RWPE2 (cell line): ENCODE measurements at regions not wholly inside any gene's neighbourhood (a gene's known extent, or its start where the extent isn't known, plus 50 kb on each side); places are given as distances from the start of the nearest gene placed in this dataset.
"Not testable (repeated sequence)": the region's sequence is repeated elsewhere in the genome, so short reads cannot be mapped to it uniquely, and the experiment has no call there.

Source experiments
- ATAC-seq: fragments of 200-7000 bp; cut with Tn5 transposase; 3 replicates; pipeline ENCODE4 v1.9.1; 2021; ENCODE audit warnings: low read depth
- DNase-seq: peaks from one replicate; pipeline ENCODE4 v3.0.0-alpha.2; 2020; ENCODE audit warnings: low spot score
- H3K27ac ChIP-seq: fragments of 450-650 bp; 2 replicates; pipeline ENCODE4 v1.5.1; 2017; ENCODE audit warnings: mild to moderate bottlenecking; ENCODE audit not compliant: poor library complexity, severe bottlenecking
- H3K27me3 ChIP-seq: fragments of 250-450 bp; sonication (Bioruptor Pico); 2 replicates; pipeline ENCODE4 v1.5.1; 2021; ENCODE audit warnings: mild to moderate bottlenecking, moderate library complexity; ENCODE audit not compliant: insufficient read depth, poor library complexity, severe bottlenecking
- H3K36me3 ChIP-seq: fragments of 250-450 bp; sonication (Bioruptor Pico); 2 replicates; pipeline ENCODE4 v1.5.1; 2020; ENCODE audit warnings: low read depth, mild to moderate bottlenecking, moderate library complexity
- H3K4me1 ChIP-seq: fragments of 250-450 bp; sonication (Bioruptor Pico); 2 replicates; pipeline ENCODE4 v1.5.1; 2021; ENCODE audit warnings: mild to moderate bottlenecking, moderate library complexity; ENCODE audit not compliant: insufficient read depth, poor library complexity, severe bottlenecking
- H3K4me3 ChIP-seq: fragments of 250-450 bp; sonication (Bioruptor Pico); 2 replicates; pipeline ENCODE4 v1.5.1; 2021; ENCODE audit warnings: mild to moderate bottlenecking, moderate library complexity; ENCODE audit not compliant: severe bottlenecking
- H3K9me3 ChIP-seq: fragments of 250-450 bp; sonication (Bioruptor Pico); 2 replicates; pipeline ENCODE4 v1.5.1; 2021; ENCODE audit warnings: mild to moderate bottlenecking, moderate library complexity; ENCODE audit not compliant: severe bottlenecking
- TF ChIP-seq, protein P1 (sequence below): fragments of 450-650 bp; IDR thresholded peaks from one replicate; pipeline ENCODE4 v1.5.1; 2017; ENCODE audit warnings: mild to moderate bottlenecking, moderate library complexity; ENCODE audit not compliant: poor library complexity, severe bottlenecking

DNA sequence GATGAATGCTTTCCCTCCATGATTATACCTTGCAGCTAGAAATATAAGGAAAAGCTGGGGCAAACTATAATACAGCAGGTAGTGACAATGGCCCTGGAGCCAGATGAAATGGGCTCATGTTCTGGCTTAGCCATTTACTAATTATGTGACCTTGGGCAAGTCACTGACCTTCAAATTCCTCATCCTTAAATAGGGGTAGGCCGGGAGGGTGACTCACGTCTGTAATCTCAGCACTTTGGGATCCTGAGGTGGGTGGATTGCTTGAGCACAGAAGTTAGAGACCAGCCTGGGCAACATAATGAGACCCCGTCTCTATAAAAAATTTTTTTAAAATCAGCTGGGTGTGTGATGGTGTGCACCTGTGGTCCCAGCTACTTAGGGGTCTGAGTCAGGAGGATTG, 155.4 kb downstream of the C12orf75 start:
- Histone ChIP-seq H3K27me3 (no peaks in the 10 kb centered on the region), H3K4me1 (peaks cover 7% of the 10 kb centered on the region), H3K4me3 (no peak overlapping the region), H3K27ac (peak overlapping the region; percentile 29), H3K9me3 (no peaks in the 10 kb centered on the region), H3K36me3 (no peaks in the 10 kb centered on the region)
- ATAC-seq: no peak
- TF ChIP-seq, protein P1, sequence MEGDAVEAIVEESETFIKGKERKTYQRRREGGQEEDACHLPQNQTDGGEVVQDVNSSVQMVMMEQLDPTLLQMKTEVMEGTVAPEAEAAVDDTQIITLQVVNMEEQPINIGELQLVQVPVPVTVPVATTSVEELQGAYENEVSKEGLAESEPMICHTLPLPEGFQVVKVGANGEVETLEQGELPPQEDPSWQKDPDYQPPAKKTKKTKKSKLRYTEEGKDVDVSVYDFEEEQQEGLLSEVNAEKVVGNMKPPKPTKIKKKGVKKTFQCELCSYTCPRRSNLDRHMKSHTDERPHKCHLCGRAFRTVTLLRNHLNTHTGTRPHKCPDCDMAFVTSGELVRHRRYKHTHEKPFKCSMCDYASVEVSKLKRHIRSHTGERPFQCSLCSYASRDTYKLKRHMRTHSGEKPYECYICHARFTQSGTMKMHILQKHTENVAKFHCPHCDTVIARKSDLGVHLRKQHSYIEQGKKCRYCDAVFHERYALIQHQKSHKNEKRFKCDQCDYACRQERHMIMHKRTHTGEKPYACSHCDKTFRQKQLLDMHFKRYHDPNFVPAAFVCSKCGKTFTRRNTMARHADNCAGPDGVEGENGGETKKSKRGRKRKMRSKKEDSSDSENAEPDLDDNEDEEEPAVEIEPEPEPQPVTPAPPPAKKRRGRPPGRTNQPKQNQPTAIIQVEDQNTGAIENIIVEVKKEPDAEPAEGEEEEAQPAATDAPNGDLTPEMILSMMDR: no peak
- DNase-seq: no peak

DNA sequence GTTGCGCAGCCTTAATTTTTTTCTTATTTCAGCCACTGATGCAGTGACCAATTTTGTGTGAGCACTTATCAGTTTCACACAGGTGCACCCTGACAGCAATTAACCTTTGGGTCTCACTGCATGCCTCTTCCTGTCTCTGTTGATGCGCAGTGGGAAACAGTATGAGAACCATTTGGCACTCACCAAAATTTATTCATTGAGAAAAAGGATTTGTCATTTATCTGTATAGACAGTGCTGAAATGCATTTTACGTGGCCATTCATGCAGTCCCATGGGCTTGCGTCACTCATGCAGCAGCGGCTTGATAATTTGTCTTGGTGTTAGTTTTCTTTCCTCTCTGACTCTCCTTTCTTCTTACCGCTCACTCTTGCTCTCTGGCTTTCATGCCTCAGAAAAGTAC, 157.5 kb downstream of the C12orf75 start:
- ATAC-seq: no peak
- TF ChIP-seq, protein P1: no peak
- no peak overlapping the region for H3K4me3 ChIP-seq
- H3K36me3 ChIP-seq: no peaks in the 10 kb centered on the region
- H3K27me3 ChIP-seq: no peaks in the 10 kb centered on the region
- peaks cover 7% of the 10 kb centered on the region for H3K4me1 ChIP-seq
- no peak overlapping the region for H3K27ac ChIP-seq
- no peaks in the 10 kb centered on the region for H3K9me3 ChIP-seq
- DNase-seq: no peak

DNA sequence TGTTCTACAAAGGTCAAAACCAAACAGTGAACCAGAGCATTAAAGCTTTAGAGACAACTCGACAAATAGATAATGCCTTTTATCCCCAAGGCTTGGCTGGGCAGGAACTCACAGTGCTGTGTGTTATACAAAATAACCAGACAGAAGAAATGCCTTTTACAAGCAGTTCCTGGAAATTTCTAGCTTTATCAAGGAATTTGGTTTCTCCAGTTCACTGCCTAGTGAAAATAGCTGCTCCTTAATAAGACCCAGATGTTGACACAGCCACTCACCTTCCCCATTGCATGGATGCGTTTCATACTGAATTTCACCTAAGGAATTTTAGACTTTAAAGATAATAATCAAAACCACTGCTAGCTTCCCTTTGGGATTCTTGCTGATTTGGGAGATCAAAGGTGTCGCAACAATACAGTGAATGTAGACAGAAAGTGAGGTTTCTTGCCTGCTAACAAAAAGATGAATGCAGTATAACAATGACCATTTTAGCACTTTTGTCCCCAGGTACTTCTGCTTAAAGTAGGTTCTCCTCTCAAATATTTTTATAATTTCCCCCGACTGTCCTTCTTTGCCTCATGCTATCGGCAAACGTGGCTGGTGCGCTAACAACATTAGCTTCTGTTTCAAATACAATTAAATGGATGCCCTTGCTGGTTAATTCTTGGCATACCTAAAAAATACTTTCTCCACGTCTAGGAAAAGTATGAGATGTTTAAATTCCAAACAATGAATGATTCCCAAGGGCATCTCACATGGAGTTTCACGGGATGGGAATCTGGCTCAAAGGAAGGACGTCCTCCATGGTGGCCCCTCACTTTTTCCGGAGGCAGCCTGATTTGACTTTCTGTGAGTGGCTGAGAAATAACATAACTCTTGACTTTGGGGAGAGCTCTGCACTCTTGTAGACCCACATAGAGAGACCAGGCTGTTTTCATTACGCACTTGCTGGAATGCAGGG, 162.4 kb downstream of the C12orf75 start:
- no peak for DNase-seq
- Histone ChIP-seq H3K4me1 (no peaks in the 10 kb centered on the region), H3K27me3 (no peaks in the 10 kb centered on the region), H3K36me3 (no peaks in the 10 kb centered on the region), H3K27ac (no peak overlapping the region), H3K9me3 (no peaks in the 10 kb centered on the region), H3K4me3 (no peak overlapping the region)
- TF ChIP-seq, protein P1: no peak
- ATAC-seq: no peak

DNA sequence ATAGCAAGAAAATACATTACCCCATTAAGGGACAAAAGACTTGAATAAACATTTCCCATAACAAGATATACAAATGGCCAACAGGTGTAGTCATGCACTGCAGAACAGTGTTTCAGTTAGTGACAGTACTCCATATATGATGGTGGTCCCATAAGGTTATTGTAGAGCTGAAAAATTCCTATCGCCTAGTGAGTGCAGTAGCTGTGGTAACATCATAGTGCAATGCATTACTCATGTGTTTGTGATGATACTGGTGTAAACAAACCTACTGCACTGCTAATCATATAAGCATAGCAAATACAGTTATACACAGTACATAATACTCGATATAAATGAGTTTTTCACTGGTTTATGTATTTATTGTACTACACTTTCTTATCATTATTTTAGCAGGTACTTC, 168.7 kb downstream of the C12orf75 start:
- ATAC-seq (no peak), DNase-seq (no peak)
- Histone ChIP-seq H3K27ac (no peak overlapping the region), H3K4me1 (no peaks in the 10 kb centered on the region), H3K4me3 (no peak overlapping the region), H3K36me3 (no peaks in the 10 kb centered on the region), H3K27me3 (no peaks in the 10 kb centered on the region), H3K9me3 (no peaks in the 10 kb centered on the region)
- TF ChIP-seq, protein P1: no peak

DNA sequence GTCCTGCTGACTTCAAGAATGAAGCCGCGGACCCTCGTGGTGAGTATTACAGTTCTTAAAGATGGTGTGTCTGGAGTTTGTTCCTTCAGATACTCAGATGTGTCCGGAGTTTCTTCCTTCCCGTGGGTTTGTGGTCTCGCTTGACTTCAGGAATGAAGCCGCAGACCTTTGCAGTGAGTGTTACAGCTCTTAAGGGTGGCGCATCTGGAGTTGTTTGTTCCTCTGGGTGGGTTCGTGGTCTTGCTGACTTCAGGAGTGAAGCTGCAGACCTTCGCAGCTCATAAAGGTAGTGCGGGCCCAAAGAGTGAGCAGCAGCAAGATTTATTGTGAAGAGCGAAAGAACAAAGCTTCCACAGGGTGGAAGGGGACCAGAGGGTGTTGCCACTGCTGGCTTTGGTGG, 170.2 kb downstream of the C12orf75 start:
- not testable (repeated sequence) for H3K27ac ChIP-seq, H3K36me3 ChIP-seq, H3K9me3 ChIP-seq, H3K4me1 ChIP-seq, H3K27me3 ChIP-seq, ATAC-seq, DNase-seq, H3K4me3 ChIP-seq
